Stomach (tissue), 8 donors: ENCODE measurements at regions not wholly inside any gene's neighbourhood (a gene's known extent, or its start where the extent isn't known, plus 50 kb on each side); places are given as distances from the start of the nearest gene placed in this dataset.

Source experiments
- DNase-seq, 2 donors: peaks; one replicate each; pipeline versions ENCODE4 v3.0.0 to v3.0.0-alpha.2; 2013 to 2019
- H3K27ac ChIP-seq, 5 donors: fragments of 200-600 bp in 4 of 5; sonication (generic) in 4 of 5; one replicate each; pipeline ENCODE4 v1.5.1; 2013 to 2019; ENCODE audit warnings: mild to moderate bottlenecking in 1 of 5, moderate library complexity in 1 of 5
- H3K27me3 ChIP-seq, 3 donors: fragments of 200-600 bp; sonication (generic); one replicate each; pipeline ENCODE4 v1.5.1; 2017 to 2019; ENCODE audit warnings: mixed run types in 1 of 3
- H3K36me3 ChIP-seq, 4 donors: fragments of 200-600 bp; sonication (generic); 1 replicate in 3 of 4; 2 replicates in 1 of 4; pipeline ENCODE4 v1.5.1; 2016 to 2019
- H3K4me1 ChIP-seq, 4 donors: fragments of 200-600 bp; sonication (generic); one replicate each; pipeline ENCODE4 v1.5.1; 2016 to 2019
- H3K4me3 ChIP-seq, 4 donors: fragments of 200-600 bp; sonication (generic) in 3 of 4; one replicate each; pipeline ENCODE4 v1.5.1; 2016 to 2019; ENCODE audit warnings: mild to moderate bottlenecking in 1 of 4
- H3K9me3 ChIP-seq, 4 donors: fragments of 200-600 bp; sonication (generic); one replicate each; pipeline ENCODE4 v1.5.1; 2016 to 2019
- EP300 ChIP-seq: sonication (generic); formaldehyde crosslinking; IDR thresholded peaks from one replicate; pipeline ENCODE4 v1.6.1; 2017; ENCODE audit warnings: antibody characterized with exemption
- POLR2A ChIP-seq, 4 donors: fragments of 450-650 bp; IDR thresholded peaks; one replicate each; pipeline ENCODE4 v1.6.1; 2016; ENCODE audit warnings: antibody characterized with exemption in 4 of 4, control low read depth in 2 of 4, mild to moderate bottlenecking in 1 of 4, moderate library complexity in 1 of 4
- POLR2AphosphoS5 ChIP-seq, 3 donors: sonication (generic); formaldehyde crosslinking; IDR thresholded peaks; one replicate each; pipeline ENCODE4 v1.6.1; 2016; ENCODE audit warnings: antibody characterized with exemption in 3 of 3
- WGBS, 5 donors: extraction: QIAGEN DNeasy Blood & Tissue Kit in 3 of 5; methylation state at CpG; one replicate each; pipeline versions ENCODE4 v1.1.5 to v1.1.7; 2013 to 2018; 5-methylcytosine and 5-hydroxymethylcytosine counted together
- intact Hi-C: fragments of 100-400 bp; cut with DNase I; formaldehyde crosslinking; loops from one replicate; pipeline ENCODE4 v1.15.1; 2023; ENCODE audit warnings: low total_unique reads
- TF ChIP-seq, protein P1 (sequence below), 7 experiments: fragments of 450-650 bp in 4 of 7; fragments of 200-600 bp in 3 of 7; sonication (generic) in 3 of 7; IDR thresholded peaks; one replicate each; pipeline ENCODE4 v1.5.1; 2016 to 2019; ENCODE audit warnings: antibody characterized with exemption in 7 of 7, control low read depth in 2 of 7, mild to moderate bottlenecking in 1 of 7
- donor health status: healthy with polysubstance abuse.
- donor health status: Bipolar disorder and iron deficiency.
- donor health status: healthy.

DNA sequence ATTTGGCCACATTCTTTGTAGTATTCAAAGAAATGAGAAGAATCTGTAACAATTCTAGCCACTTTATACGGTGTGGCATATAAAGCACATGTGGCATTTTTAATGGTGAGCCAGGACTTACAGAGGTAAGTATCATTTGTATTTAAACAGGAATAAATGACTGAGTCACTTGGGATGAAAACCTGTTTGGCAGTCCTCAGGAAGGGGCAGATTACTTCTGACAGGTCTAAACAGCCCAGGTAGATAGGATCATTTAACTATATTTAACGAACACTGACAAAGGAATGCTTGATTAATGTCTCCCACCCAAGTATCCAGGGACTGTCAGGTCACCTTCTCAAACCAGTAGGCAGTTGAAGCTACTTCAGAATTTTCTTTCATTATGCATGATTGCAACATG lies 241.5 kb upstream of the SATB1 start:
- 55 to 70% (median 60%) methylated on average over 2 of the region's 2 CpGs for WGBS, 5 donors
- Histone ChIP-seq H3K4me1 (no peaks in the 10 kb centered on the region), H3K4me3 (no peak overlapping the region), H3K27ac (no peak overlapping the region), H3K9me3 (no peaks in the 10 kb centered on the region), H3K36me3 (no peaks in the 10 kb centered on the region), H3K27me3 (no peaks in the 10 kb centered on the region)
- TF ChIP-seq EP300 = no peak
- TF ChIP-seq POLR2A (IDR thresholded peaks at IDR 0.05) = no peak
- no peak for TF ChIP-seq POLR2AphosphoS5 (IDR thresholded peaks at IDR 0.05)
- TF ChIP-seq, protein P1, sequence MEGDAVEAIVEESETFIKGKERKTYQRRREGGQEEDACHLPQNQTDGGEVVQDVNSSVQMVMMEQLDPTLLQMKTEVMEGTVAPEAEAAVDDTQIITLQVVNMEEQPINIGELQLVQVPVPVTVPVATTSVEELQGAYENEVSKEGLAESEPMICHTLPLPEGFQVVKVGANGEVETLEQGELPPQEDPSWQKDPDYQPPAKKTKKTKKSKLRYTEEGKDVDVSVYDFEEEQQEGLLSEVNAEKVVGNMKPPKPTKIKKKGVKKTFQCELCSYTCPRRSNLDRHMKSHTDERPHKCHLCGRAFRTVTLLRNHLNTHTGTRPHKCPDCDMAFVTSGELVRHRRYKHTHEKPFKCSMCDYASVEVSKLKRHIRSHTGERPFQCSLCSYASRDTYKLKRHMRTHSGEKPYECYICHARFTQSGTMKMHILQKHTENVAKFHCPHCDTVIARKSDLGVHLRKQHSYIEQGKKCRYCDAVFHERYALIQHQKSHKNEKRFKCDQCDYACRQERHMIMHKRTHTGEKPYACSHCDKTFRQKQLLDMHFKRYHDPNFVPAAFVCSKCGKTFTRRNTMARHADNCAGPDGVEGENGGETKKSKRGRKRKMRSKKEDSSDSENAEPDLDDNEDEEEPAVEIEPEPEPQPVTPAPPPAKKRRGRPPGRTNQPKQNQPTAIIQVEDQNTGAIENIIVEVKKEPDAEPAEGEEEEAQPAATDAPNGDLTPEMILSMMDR (IDR thresholded peaks at IDR 0.05) = no peak
- no peak for DNase-seq
- intact Hi-C loops = no loop called here

- H3K27me3 ChIP-seq = no peaks in the 10 kb centered on the region
- no peak for DNase-seq
- H3K36me3 ChIP-seq = no peaks in the 10 kb centered on the region
- no peak for TF ChIP-seq POLR2A (IDR thresholded peaks at IDR 0.05)
- H3K4me1 ChIP-seq = no peaks in the 10 kb centered on the region
- intact Hi-C loops = no loop called here
- no peak overlapping the region for H3K4me3 ChIP-seq
- H3K27ac ChIP-seq = no peak overlapping the region
- no peaks in the 10 kb centered on the region for H3K9me3 ChIP-seq
These were observed 234.9 kb upstream of the SATB1 start for GRCh38 chr3:18660059-18660458.

- no peak overlapping the region for H3K27ac ChIP-seq
- H3K36me3 ChIP-seq = no peaks in the 10 kb centered on the region
- DNase-seq = peak in 1 of 2 donors; percentile 7
- no peaks in the 10 kb centered on the region for H3K9me3 ChIP-seq
- TF ChIP-seq, protein P1 (IDR thresholded peaks at IDR 0.05) = no peak
- TF ChIP-seq POLR2A (IDR thresholded peaks at IDR 0.05) (no peak), EP300 (no peak), POLR2AphosphoS5 (IDR thresholded peaks at IDR 0.05) (no peak)
- no peaks in the 10 kb centered on the region for H3K27me3 ChIP-seq
- H3K4me3 ChIP-seq = no peak overlapping the region
- 36 to 49% (median 44%) methylated on average over 6 of the region's 6 CpGs for WGBS, 5 donors
- no peaks in the 10 kb centered on the region for H3K4me1 ChIP-seq
- intact Hi-C loops = no loop called here
These were observed 233.0 kb upstream of the SATB1 start for GRCh38 chr3:18657858-18658820.

DNA sequence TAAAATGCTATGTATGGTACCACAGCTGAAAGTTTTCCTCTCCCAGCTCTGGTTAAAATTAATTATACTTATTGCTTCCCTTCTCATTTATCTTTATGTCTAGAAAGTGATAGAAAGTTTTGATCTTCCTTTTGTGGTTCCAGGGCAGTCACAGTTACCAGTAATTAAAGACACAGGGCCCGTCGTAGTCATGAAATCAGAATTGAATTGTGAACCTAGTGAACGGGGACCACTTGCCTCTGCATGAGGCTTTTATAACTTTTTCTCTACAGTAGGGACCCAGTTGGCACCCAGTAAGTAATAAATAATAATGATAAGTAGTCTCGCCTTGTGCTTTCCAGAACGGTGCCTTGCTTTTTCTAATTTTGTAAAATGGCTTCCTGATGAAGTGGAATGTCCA lies 231.7 kb upstream of the SATB1 start:
- Histone ChIP-seq H3K9me3 (no peaks in the 10 kb centered on the region), H3K4me1 (no peaks in the 10 kb centered on the region), H3K27ac (no peak overlapping the region), H3K4me3 (no peak overlapping the region), H3K36me3 (no peaks in the 10 kb centered on the region), H3K27me3 (no peaks in the 10 kb centered on the region)
- no peak for DNase-seq
- intact Hi-C loops = no loop called here
- WGBS, 5 donors = 70 to 83% (median 75%) methylated on average over 5 of the region's 5 CpGs
- no peak for TF ChIP-seq EP300
- TF ChIP-seq, protein P1 (IDR thresholded peaks at IDR 0.05) = no peak
- no peak for TF ChIP-seq POLR2AphosphoS5 (IDR thresholded peaks at IDR 0.05)
- no peak for TF ChIP-seq POLR2A (IDR thresholded peaks at IDR 0.05)

DNA sequence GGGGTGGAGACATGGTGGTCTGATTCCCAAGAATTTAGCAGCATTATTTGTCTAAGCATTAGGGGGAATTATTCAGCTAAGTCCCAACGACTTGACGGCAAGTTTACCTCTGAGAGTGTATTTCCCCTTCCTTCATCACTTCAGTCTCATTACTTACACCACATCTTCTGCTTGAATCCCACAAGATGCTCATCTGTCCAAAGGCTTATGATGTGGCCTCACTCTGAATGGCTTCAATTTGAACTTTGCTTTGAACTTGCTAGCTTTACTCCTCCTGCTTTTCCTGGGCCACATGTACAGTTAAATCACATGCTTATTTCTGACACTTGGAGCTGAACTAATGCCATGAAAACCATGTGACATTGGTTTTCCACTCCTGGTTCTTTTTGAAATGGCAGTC lies 231.3 kb upstream of the SATB1 start:
- WGBS, 5 donors = 61 to 80% (median 74%) methylated on average over 2 of the region's 2 CpGs
- Histone ChIP-seq H3K27ac (no peak overlapping the region), H3K9me3 (no peaks in the 10 kb centered on the region), H3K4me3 (no peak overlapping the region), H3K4me1 (no peaks in the 10 kb centered on the region), H3K27me3 (no peaks in the 10 kb centered on the region), H3K36me3 (no peaks in the 10 kb centered on the region)
- intact Hi-C loops = no loop called here
- TF ChIP-seq POLR2AphosphoS5 (IDR thresholded peaks at IDR 0.05) (no peak), EP300 (no peak), POLR2A (IDR thresholded peaks at IDR 0.05) (no peak)
- TF ChIP-seq, protein P1 (IDR thresholded peaks at IDR 0.05) = no peak
- DNase-seq = no peak
